IMR-90 (cell line): ENCODE measurements at regions not wholly inside any gene's neighbourhood (a gene's known extent, or its start where the extent isn't known, plus 50 kb on each side); places are given as distances from the start of the nearest gene placed in this dataset.

Experiments
- ATAC-seq: fragments of 200-7000 bp; cut with Tn5 transposase; 2 replicates; pipeline ENCODE4 v1.9.1; 2020; ENCODE audit warnings: low read depth, mild to moderate bottlenecking, moderate library complexity
- BruUV-seq: library from RNA; stranded (reverse); fragments of 400-500 nt; replicated peaks from 2 replicates; lab custom pipeline; 2021; lab: Mats Ljungman, UMichigan
- CTCF ChIA-PET: fragments of 300-600 bp; formaldehyde crosslinking; extraction: SDS; loops from one replicate; lab custom pipeline; 2021; ENCODE audit warnings: antibody characterized with exemption; lab: Yijun Ruan, JAX
- POLR2A ChIA-PET: fragments of 300-600 bp; sonication (Branson Sonifier 250); formaldehyde crosslinking; loops from one replicate; lab custom pipeline; 2022; ENCODE audit warnings: antibody characterized with exemption; ENCODE audit not compliant: unreplicated experiment; lab: Charles Lee
- DNase-seq: peaks from one replicate; pipeline ENCODE4 v3.0.0; 2013
- H2AFZ ChIP-seq: replicated peaks from 2 replicates; pipeline ENCODE3; 2013; ENCODE audit warnings: low read length, mild to moderate bottlenecking; ENCODE audit not compliant: poor library complexity
- H2AK5ac ChIP-seq: 2 replicates; pipeline ENCODE4 v1.6.1; 2013; ENCODE audit warnings: low read depth, low read length, inconsistent platforms
- H2AK9ac ChIP-seq: replicated peaks from 2 replicates; pipeline ENCODE3; 2013; ENCODE audit warnings: mild to moderate bottlenecking, low read depth, low read length, moderate library complexity; ENCODE audit not compliant: poor library complexity
- H2BK120ac ChIP-seq: 2 replicates; pipeline ENCODE4 v1.6.1; 2013; ENCODE audit warnings: low read depth, low read length, inconsistent platforms
- H2BK15ac ChIP-seq: 3 replicates; pipeline ENCODE4 v1.6.1; 2013; ENCODE audit warnings: low read depth, low read length, inconsistent platforms
- H2BK20ac ChIP-seq: 2 replicates; pipeline ENCODE4 v1.6.1; 2013; ENCODE audit warnings: low read depth, mild to moderate bottlenecking, inconsistent platforms, low read length, moderate library complexity
- H2BK5ac ChIP-seq: 2 replicates; pipeline ENCODE4 v1.6.1; 2013; ENCODE audit warnings: mild to moderate bottlenecking, low read depth, low read length, inconsistent platforms; ENCODE audit not compliant: poor library complexity, severe bottlenecking
- H3K14ac ChIP-seq: replicated peaks from 2 replicates; pipeline ENCODE4 v1.6.1; 2013; ENCODE audit warnings: low read depth, low read length, inconsistent platforms
- H3K18ac ChIP-seq: 2 replicates; pipeline ENCODE4 v1.6.1; 2013; ENCODE audit warnings: low read depth, low read length, control low read depth
- H3K23ac ChIP-seq: 2 replicates; pipeline ENCODE4 v1.6.1; 2013; ENCODE audit warnings: low read depth, low read length, inconsistent platforms
- H3K27ac ChIP-seq: 2 replicates; pipeline ENCODE4 v1.5.1; 2013; ENCODE audit warnings: mild to moderate bottlenecking, control low read depth, low read length; ENCODE audit not compliant: insufficient read depth
- H3K27me3 ChIP-seq: 2 replicates; pipeline ENCODE4 v1.6.1; 2013; ENCODE audit warnings: low read length; ENCODE audit not compliant: control insufficient read depth, insufficient read depth
- H3K36me3 ChIP-seq: 2 replicates; pipeline ENCODE4 v1.6.1; 2013; ENCODE audit warnings: low read length, mixed read lengths; ENCODE audit not compliant: control insufficient read depth, insufficient read depth
- H3K4ac ChIP-seq: 2 replicates; pipeline ENCODE4 v1.6.1; 2013; ENCODE audit warnings: low read depth, low read length, inconsistent platforms
- H3K4me1 ChIP-seq: 2 replicates; pipeline ENCODE4 v1.6.1; 2013; ENCODE audit warnings: low read length, mixed read lengths; ENCODE audit not compliant: control insufficient read depth, insufficient read depth
- H3K4me2 ChIP-seq: 2 replicates; pipeline ENCODE4 v1.6.1; 2013; ENCODE audit warnings: low read depth, mild to moderate bottlenecking, control low read depth, low read length, moderate library complexity
- H3K4me3 ChIP-seq: 2 replicates; pipeline ENCODE4 v1.5.1; 2013; ENCODE audit warnings: low read depth, mild to moderate bottlenecking, control low read depth, low read length, moderate library complexity; ENCODE audit not compliant: insufficient read depth
- H3K56ac ChIP-seq: 2 replicates; pipeline ENCODE4 v1.6.1; 2013; ENCODE audit warnings: low read length, inconsistent platforms; ENCODE audit not compliant: insufficient read depth; ENCODE audit errors: extremely low read depth
- H3K79me1 ChIP-seq, 2 experiments: 2 replicates each; pipeline ENCODE4 v1.6.1; 2013; ENCODE audit warnings: low read length in 2 of 2, inconsistent platforms in 1 of 2, low read depth in 1 of 2
- H3K9ac ChIP-seq: 2 replicates; pipeline ENCODE4 v1.6.1; 2013; ENCODE audit warnings: low read depth, low read length, control low read depth
- H3K9me1 ChIP-seq: 2 replicates; pipeline ENCODE4 v1.6.1; 2013; ENCODE audit warnings: low read length, inconsistent platforms; ENCODE audit not compliant: insufficient read depth
- H3K9me3 ChIP-seq: 2 replicates; pipeline ENCODE4 v1.6.1; 2013; ENCODE audit warnings: low read length; ENCODE audit not compliant: control insufficient read depth, insufficient read depth
- H4K20me1 ChIP-seq: 2 replicates; pipeline ENCODE4 v1.6.1; 2013; ENCODE audit warnings: low read length, inconsistent platforms; ENCODE audit not compliant: insufficient read depth
- H4K5ac ChIP-seq: 2 replicates; pipeline ENCODE4 v1.6.1; 2013; ENCODE audit warnings: mild to moderate bottlenecking, low read depth, low read length, control low read depth
- H4K8ac ChIP-seq, 2 experiments: 2 replicates each; pipeline ENCODE4 v1.6.1; 2013; ENCODE audit warnings: low read depth in 2 of 2, low read length in 2 of 2, control low read depth in 1 of 2, inconsistent platforms in 1 of 2
- H4K91ac ChIP-seq: 2 replicates; pipeline ENCODE4 v1.6.1; 2013; ENCODE audit warnings: low read depth, low read length, inconsistent platforms; ENCODE audit not compliant: insufficient read depth
- BHLHE40 ChIP-seq: fragments of 150-350 bp; IDR thresholded peaks from 2 replicates; pipeline ENCODE4 v1.6.1; 2016; ENCODE audit warnings: mild to moderate bottlenecking, low read depth, low read length
- CEBPB ChIP-seq: IDR thresholded peaks from 2 replicates; pipeline ENCODE4 v1.6.1; 2012; ENCODE audit warnings: low read depth, low read length, improper control_type of control experiment
- CHD1 ChIP-seq: IDR thresholded peaks from 2 replicates; pipeline ENCODE4 v1.6.1; 2012; ENCODE audit warnings: low read depth, low read length, improper control_type of control experiment
- FOS ChIP-seq: fragments of 150-350 bp; IDR thresholded peaks from 2 replicates; pipeline ENCODE4 v1.6.1; 2016; ENCODE audit warnings: low read depth, low read length
- MAFK ChIP-seq: IDR thresholded peaks from 2 replicates; pipeline ENCODE4 v1.6.1; 2012; ENCODE audit warnings: low read depth, low read length, improper control_type of control experiment
- MAZ ChIP-seq: IDR thresholded peaks from 2 replicates; pipeline ENCODE4 v1.6.1; 2012; ENCODE audit warnings: low read depth, mild to moderate bottlenecking, low read length, improper control_type of control experiment, moderate library complexity, borderline replicate concordance
- MXI1 ChIP-seq: IDR thresholded peaks from 2 replicates; pipeline ENCODE4 v1.6.1; 2012; ENCODE audit warnings: low read depth, mild to moderate bottlenecking, low read length, moderate library complexity, borderline replicate concordance
- NFE2L2 ChIP-seq: fragments of 150-350 bp; IDR thresholded peaks from 2 replicates; pipeline ENCODE4 v1.6.1; 2016; ENCODE audit warnings: low read depth, mild to moderate bottlenecking, low read length
- POLR2A ChIP-seq: IDR thresholded peaks from 2 replicates; pipeline ENCODE4 v1.6.1; 2012; ENCODE audit warnings: mild to moderate bottlenecking, low read depth, low read length
- RAD21 ChIP-seq: IDR thresholded peaks from 2 replicates; pipeline ENCODE4 v1.6.1; 2012; ENCODE audit warnings: low read length, improper control_type of control experiment
- RCOR1 ChIP-seq: IDR thresholded peaks from 2 replicates; pipeline ENCODE4 v1.6.1; 2012; ENCODE audit warnings: mild to moderate bottlenecking, low read length, improper control_type of control experiment; ENCODE audit not compliant: insufficient replicate concordance
- RFX5 ChIP-seq: IDR thresholded peaks from 2 replicates; pipeline ENCODE4 v1.8.0; 2012; ENCODE audit warnings: low read depth, mild to moderate bottlenecking, low read length, moderate library complexity
- SMC3 ChIP-seq: fragments of 150-350 bp; IDR thresholded peaks from 2 replicates; pipeline ENCODE4 v1.6.1; 2016; ENCODE audit warnings: low read depth, mild to moderate bottlenecking, antibody characterized with exemption, low read length, moderate library complexity
- USF2 ChIP-seq: fragments of 150-350 bp; IDR thresholded peaks from 2 replicates; pipeline ENCODE4 v1.6.1; 2017; ENCODE audit warnings: mild to moderate bottlenecking, antibody characterized with exemption, low read length, low read depth
- WGBS, 2 experiments: methylation state at CpG; one replicate each; pipeline versions ENCODE4 v1.1.5 to v1.1.7; 2013; ENCODE audit warnings: missing lambda C conversion rate in 2 of 2; ENCODE audit not compliant: insufficient read length in 1 of 2; ENCODE audit errors: extremely low coverage in 2 of 2; 5-methylcytosine and 5-hydroxymethylcytosine counted together
- dilution Hi-C: fragments of 300-500 bp; cut with HindIII; formaldehyde crosslinking; loops from one replicate; pipeline ENCODE4 v1.14.3; 2018; ENCODE audit warnings: low sequenced_read_pairs; ENCODE audit not compliant: unreplicated experiment
- in situ Hi-C: fragments of 300-500 bp; cut with MboI; formaldehyde crosslinking; loops from 3 replicates; pipeline ENCODE4 v1.14.3; 2019; ENCODE audit warnings: low sequenced_read_pairs, inconsistent platforms, mixed read lengths
- intact Hi-C: fragments of 100-400 bp; cut with micrococcal nuclease; formaldehyde crosslinking; loops from 2 replicates; pipeline ENCODE4 v1.10.0; 2022
- TF ChIP-seq, protein P1 (sequence below): conservative IDR thresholded peaks from 2 replicates; pipeline ENCODE4 v1.5.1; 2012; ENCODE audit warnings: mild to moderate bottlenecking, low read depth, low read length, improper control_type of control experiment
- TF ChIP-seq, protein P2 (sequence below): fragments of 150-350 bp; IDR thresholded peaks from 2 replicates; pipeline ENCODE4 v1.6.1; 2016; ENCODE audit warnings: low read depth, mild to moderate bottlenecking, low read length, moderate library complexity, borderline replicate concordance

GRCh38 chr11:92782806-92783205, 186.6 kb upstream of the MTNR1B start:
- no peak overlapping the region for H2AK9ac ChIP-seq
- H4K8ac ChIP-seq: no peak overlapping the region
- intact Hi-C loops (no loop called here), in situ Hi-C loops (no loop called here), dilution Hi-C loops (no loop called here)
- H3K23ac ChIP-seq: no peak overlapping the region
- H3K18ac ChIP-seq: no peak overlapping the region
- DNase-seq: no peak
- H3K79me1 ChIP-seq: no peaks in the 10 kb centered on the region
- H3K9me1 ChIP-seq: no peaks in the 10 kb centered on the region
- H3K4ac ChIP-seq: no peak overlapping the region
- no peak overlapping the region for H2BK15ac ChIP-seq
- H3K14ac ChIP-seq: no peak overlapping the region
- no peaks in the 10 kb centered on the region for H3K9me3 ChIP-seq
- H2BK20ac ChIP-seq: no peak overlapping the region
- no peak for ATAC-seq
- H3K4me1 ChIP-seq: no peaks in the 10 kb centered on the region
- H2BK120ac ChIP-seq: no peak overlapping the region
- H3K9ac ChIP-seq: no peak overlapping the region
- POLR2A ChIA-PET: no interaction called here
- no peak overlapping the region for H4K5ac ChIP-seq
- H3K56ac ChIP-seq: no peak overlapping the region
- H2AK5ac ChIP-seq: no peak overlapping the region
- TF ChIP-seq MAFK (no peak), RAD21 (no peak), RFX5 (no peak), MXI1 (no peak), CHD1 (no peak), BHLHE40 (no peak), FOS (no peak), NFE2L2 (no peak), SMC3 (no peak), USF2 (no peak), MAZ (no peak), CEBPB (no peak), RCOR1 (no peak), POLR2A (no peak)
- TF ChIP-seq, protein P1, sequence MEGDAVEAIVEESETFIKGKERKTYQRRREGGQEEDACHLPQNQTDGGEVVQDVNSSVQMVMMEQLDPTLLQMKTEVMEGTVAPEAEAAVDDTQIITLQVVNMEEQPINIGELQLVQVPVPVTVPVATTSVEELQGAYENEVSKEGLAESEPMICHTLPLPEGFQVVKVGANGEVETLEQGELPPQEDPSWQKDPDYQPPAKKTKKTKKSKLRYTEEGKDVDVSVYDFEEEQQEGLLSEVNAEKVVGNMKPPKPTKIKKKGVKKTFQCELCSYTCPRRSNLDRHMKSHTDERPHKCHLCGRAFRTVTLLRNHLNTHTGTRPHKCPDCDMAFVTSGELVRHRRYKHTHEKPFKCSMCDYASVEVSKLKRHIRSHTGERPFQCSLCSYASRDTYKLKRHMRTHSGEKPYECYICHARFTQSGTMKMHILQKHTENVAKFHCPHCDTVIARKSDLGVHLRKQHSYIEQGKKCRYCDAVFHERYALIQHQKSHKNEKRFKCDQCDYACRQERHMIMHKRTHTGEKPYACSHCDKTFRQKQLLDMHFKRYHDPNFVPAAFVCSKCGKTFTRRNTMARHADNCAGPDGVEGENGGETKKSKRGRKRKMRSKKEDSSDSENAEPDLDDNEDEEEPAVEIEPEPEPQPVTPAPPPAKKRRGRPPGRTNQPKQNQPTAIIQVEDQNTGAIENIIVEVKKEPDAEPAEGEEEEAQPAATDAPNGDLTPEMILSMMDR: no peak
- TF ChIP-seq, protein P2, sequence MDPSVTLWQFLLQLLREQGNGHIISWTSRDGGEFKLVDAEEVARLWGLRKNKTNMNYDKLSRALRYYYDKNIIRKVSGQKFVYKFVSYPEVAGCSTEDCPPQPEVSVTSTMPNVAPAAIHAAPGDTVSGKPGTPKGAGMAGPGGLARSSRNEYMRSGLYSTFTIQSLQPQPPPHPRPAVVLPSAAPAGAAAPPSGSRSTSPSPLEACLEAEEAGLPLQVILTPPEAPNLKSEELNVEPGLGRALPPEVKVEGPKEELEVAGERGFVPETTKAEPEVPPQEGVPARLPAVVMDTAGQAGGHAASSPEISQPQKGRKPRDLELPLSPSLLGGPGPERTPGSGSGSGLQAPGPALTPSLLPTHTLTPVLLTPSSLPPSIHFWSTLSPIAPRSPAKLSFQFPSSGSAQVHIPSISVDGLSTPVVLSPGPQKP: no peak
- H3K27me3 ChIP-seq: no peaks in the 10 kb centered on the region
- no peak overlapping the region for H3K4me3 ChIP-seq
- no peak overlapping the region for H2BK5ac ChIP-seq
- no peak overlapping the region for H2AFZ ChIP-seq
- H3K4me2 ChIP-seq: no peak overlapping the region
- WGBS, 2 experiments: no CpG with 5 or more reads among the region's 5 CpGs
- H4K91ac ChIP-seq: no peak overlapping the region
- H3K36me3 ChIP-seq: no peaks in the 10 kb centered on the region
- H3K27ac ChIP-seq: no peak overlapping the region
- no TSS peak for BruUV-seq
- CTCF ChIA-PET: no interaction called here
- no peaks in the 10 kb centered on the region for H4K20me1 ChIP-seq
